Activated naive CD8-positive, alpha-beta T cell (primary cell): ENCODE measurements at regions not wholly inside any gene's neighbourhood (a gene's known extent, or its start where the extent isn't known, plus 50 kb on each side); places are given as distances from the start of the nearest gene placed in this dataset.

Experiments
- H3K27ac Mint-ChIP-seq: one replicate; pipeline ENCODE4 v1.8.0; 2021; ENCODE audit warnings: mixed read lengths
- H3K27me3 Mint-ChIP-seq: one replicate; pipeline ENCODE4 v1.8.0; 2021; ENCODE audit warnings: mixed read lengths
- H3K36me3 Mint-ChIP-seq: one replicate; pipeline ENCODE4 v1.8.0; 2021; ENCODE audit warnings: mixed read lengths
- H3K4me1 Mint-ChIP-seq: one replicate; pipeline ENCODE4 v1.8.0; 2021; ENCODE audit warnings: low read depth, mixed read lengths
- H3K4me3 Mint-ChIP-seq: one replicate; pipeline ENCODE4 v1.8.0; 2021; ENCODE audit warnings: mild to moderate bottlenecking, mixed read lengths
- H3K9me3 Mint-ChIP-seq: one replicate; pipeline ENCODE4 v1.8.0; 2021; ENCODE audit warnings: low read depth, mixed read lengths

GRCh38 chr5:125219710-125220109, 473.3 kb upstream of the ZNF608 start:
- Mint-ChIP-seq H3K4me3 (no peak overlapping the region), H3K4me1 (no peaks in the 10 kb centered on the region), H3K27me3 (no peaks in the 10 kb centered on the region), H3K36me3 (no peaks in the 10 kb centered on the region), H3K9me3 (peaks cover 8% of the 10 kb centered on the region), H3K27ac (no peak overlapping the region)

- H3K4me3 Mint-ChIP-seq, result no peak overlapping the region
- no peaks in the 10 kb centered on the region for H3K4me1 Mint-ChIP-seq
- no peak overlapping the region for H3K27ac Mint-ChIP-seq
- no peaks in the 10 kb centered on the region for H3K27me3 Mint-ChIP-seq
- no peaks in the 10 kb centered on the region for H3K36me3 Mint-ChIP-seq
- peaks cover 8% of the 10 kb centered on the region for H3K9me3 Mint-ChIP-seq
Observed at GRCh38 chr5:125220284-125220683, 473.8 kb upstream of the ZNF608 start.

- Mint-ChIP-seq H3K36me3 (no peaks in the 10 kb centered on the region), H3K27ac (no peak overlapping the region), H3K4me3 (no peak overlapping the region), H3K9me3 (peaks cover 8% of the 10 kb centered on the region), H3K27me3 (no peaks in the 10 kb centered on the region), H3K4me1 (no peaks in the 10 kb centered on the region)
Observed at GRCh38 chr5:125222597-125223240, 476.3 kb upstream of the ZNF608 start.

DNA sequence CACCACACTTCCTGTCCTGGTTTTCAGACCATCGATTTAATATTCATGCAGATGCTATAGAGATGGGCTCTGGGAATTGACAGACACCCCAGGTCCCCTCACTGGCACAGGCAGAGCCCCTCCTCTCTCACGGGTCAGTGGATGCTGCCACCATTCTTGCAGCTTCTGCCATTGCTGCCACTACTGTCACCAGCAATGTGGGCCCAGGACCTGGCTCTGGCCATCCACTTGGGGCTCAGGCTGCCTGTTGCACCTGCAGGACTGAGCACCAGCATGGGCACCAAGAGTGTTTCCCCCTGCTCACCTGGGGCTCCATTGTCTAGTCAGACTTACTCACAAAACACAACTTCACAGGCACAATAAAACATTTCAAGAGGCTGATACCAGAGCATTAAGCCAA, 479.0 kb upstream of the ZNF608 start:
- Mint-ChIP-seq H3K9me3 (peaks cover 10% of the 10 kb centered on the region), H3K27me3 (no peaks in the 10 kb centered on the region), H3K27ac (no peak overlapping the region), H3K36me3 (no peaks in the 10 kb centered on the region), H3K4me3 (no peak overlapping the region), H3K4me1 (no peaks in the 10 kb centered on the region)

DNA sequence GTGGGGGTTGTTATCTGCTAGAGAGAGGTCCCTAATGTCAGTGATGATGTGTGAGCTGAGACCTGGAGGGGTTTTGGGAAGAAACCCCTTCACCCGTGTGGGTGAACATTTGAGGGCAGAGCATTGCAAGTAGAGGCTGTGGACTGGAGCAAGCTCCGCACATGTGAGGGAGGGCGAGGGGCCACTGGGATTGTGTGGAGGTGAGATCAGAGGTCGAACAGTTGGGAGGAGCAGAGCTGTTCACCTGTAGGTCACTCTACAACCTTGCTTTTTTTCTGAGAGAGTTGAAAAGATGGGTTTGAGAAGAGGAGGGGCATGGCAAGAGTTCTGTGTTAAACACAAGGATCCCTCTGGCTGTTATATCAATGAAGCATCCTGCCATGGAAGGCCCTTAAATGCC, 480.4 kb upstream of the ZNF608 start:
- Mint-ChIP-seq H3K4me3 (no peak overlapping the region), H3K27ac (no peak overlapping the region), H3K27me3 (no peaks in the 10 kb centered on the region), H3K36me3 (no peaks in the 10 kb centered on the region), H3K9me3 (peaks cover 6% of the 10 kb centered on the region), H3K4me1 (no peaks in the 10 kb centered on the region)

GRCh38 chr5:125227333-125228095, 481.1 kb upstream of the ZNF608 start:
- H3K4me1 Mint-ChIP-seq, result no peaks in the 10 kb centered on the region
- H3K4me3 Mint-ChIP-seq, result no peak overlapping the region
- no peaks in the 10 kb centered on the region for H3K36me3 Mint-ChIP-seq
- peaks cover 5% of the 10 kb centered on the region for H3K9me3 Mint-ChIP-seq
- no peak overlapping the region for H3K27ac Mint-ChIP-seq
- no peaks in the 10 kb centered on the region for H3K27me3 Mint-ChIP-seq

DNA sequence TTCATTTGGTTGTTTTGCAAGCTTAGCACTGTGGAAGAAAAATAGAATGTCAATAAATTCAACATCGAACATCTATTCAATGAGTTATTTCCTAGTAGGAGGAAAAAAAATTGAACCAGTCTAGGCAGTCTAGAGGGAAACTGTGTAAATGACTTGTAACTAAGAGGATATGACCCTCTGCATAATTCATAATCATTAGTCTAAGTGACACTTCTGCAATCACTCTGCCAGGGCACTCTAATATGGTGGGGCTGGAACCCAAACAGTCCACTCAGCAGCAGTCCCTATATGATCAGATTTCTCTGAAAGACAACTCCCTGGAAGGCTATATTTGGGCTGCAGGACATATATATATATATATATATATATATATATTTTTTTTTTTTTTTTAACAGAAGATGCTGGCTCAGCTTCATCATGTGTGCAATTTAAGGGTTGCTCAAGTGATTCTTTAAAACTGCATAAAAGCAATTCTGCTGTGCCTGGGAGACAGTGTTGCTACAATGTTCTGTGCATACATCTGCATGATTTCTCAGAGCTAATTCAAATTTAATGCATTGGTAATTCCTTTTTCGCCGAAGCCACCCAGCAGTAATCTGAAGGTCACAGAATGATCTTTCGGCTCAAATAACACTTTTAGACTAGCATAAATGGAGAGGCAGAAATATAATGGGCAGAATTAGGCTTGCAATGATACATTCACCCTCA, 482.1 kb upstream of the ZNF608 start:
- Mint-ChIP-seq H3K36me3 (no peaks in the 10 kb centered on the region), H3K4me3 (no peak overlapping the region), H3K9me3 (peaks cover 5% of the 10 kb centered on the region), H3K27me3 (no peaks in the 10 kb centered on the region), H3K4me1 (no peaks in the 10 kb centered on the region), H3K27ac (no peak overlapping the region)

DNA sequence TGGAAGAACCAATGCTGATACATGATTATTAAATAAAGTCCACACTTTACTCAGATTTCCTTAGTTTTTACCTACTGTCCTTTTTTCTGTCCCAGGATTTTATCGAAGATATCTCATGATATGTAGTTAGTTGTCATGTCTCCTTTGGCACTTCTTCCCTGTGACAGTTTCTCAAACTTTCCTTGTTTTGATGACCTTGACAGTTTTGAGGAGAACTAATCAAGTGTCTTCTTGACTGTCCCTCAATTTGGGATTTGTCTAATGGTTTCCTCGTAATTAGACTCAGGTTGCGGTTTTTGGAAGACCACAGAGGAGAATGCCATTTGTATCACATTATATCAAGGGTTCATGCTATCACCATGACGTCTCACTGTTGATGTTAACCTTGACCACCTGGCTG, 483.1 kb upstream of the ZNF608 start:
- H3K36me3 Mint-ChIP-seq, result no peaks in the 10 kb centered on the region
- H3K4me1 Mint-ChIP-seq, result no peaks in the 10 kb centered on the region
- peaks cover 5% of the 10 kb centered on the region for H3K9me3 Mint-ChIP-seq
- H3K27me3 Mint-ChIP-seq, result no peaks in the 10 kb centered on the region
- H3K27ac Mint-ChIP-seq, result no peak overlapping the region
- no peak overlapping the region for H3K4me3 Mint-ChIP-seq

- H3K4me1 Mint-ChIP-seq, result no peaks in the 10 kb centered on the region
- H3K4me3 Mint-ChIP-seq, result no peak overlapping the region
- no peak overlapping the region for H3K27ac Mint-ChIP-seq
- H3K9me3 Mint-ChIP-seq, result peaks cover 5% of the 10 kb centered on the region
- H3K36me3 Mint-ChIP-seq, result no peaks in the 10 kb centered on the region
- no peaks in the 10 kb centered on the region for H3K27me3 Mint-ChIP-seq
Observed at GRCh38 chr5:125232779-125233230, 486.4 kb upstream of the ZNF608 start.

DNA sequence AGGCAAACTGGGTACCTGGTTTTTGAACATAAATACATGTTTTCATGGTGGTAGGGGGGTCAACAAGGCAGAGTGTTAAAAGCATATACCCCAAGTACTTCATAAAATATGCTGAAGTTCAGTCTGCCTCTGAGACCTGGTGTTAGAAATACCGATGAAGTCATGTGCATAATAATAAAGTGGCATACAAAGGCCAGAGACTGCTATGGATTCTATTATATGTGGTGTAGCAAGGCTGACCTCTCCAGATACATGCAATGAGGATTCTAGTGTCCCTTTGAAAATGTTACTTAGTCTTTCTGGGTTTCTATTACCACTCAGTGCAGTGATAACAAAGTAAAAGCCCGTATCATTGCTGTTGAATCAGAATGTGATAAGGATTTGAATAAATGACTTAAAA, 487.5 kb upstream of the ZNF608 start:
- Mint-ChIP-seq H3K9me3 (peaks cover 3% of the 10 kb centered on the region), H3K4me1 (no peaks in the 10 kb centered on the region), H3K27ac (no peak overlapping the region), H3K27me3 (no peaks in the 10 kb centered on the region), H3K36me3 (no peaks in the 10 kb centered on the region), H3K4me3 (no peak overlapping the region)

DNA sequence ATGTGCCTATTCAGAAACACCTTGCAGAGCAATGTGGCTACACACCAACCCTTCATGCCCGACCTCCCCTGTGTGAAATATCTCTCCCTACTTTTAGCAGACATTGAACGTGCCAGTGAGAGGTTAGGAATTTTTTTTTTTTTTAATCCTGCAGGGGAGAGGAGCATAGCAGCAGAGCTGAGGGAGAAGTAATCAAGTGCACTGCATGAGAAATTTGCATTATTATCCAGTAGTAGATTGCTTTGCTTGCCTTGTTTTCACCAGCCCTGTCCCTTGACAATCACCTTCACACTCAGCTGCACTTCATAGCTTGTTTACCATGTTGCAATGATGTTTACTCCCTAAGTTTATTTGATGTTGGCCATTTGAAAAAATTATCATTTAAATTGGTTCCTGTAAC, 489.6 kb upstream of the ZNF608 start:
- Mint-ChIP-seq H3K9me3 (no peaks in the 10 kb centered on the region), H3K36me3 (no peaks in the 10 kb centered on the region), H3K27ac (no peak overlapping the region), H3K4me1 (no peaks in the 10 kb centered on the region), H3K4me3 (no peak overlapping the region), H3K27me3 (no peaks in the 10 kb centered on the region)

DNA sequence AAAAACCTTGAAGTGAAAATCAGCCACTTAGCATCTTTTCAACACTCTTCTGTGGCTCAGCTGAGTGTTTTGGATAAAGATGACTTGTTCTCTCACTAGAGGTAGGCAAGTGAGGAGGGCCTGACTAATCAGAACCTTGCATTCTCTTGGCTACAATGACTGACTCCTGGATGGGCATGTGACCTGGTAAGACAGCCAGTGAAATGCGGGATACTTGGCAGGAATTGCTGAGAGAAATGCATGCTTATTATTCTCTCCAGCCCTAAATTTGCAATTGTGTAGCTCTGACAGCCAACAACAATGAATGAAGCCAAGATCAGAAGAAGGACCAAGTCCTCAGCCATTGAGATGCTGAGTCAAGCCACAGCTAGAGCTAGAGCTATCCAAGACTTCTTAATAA, 490.5 kb upstream of the ZNF608 start:
- Mint-ChIP-seq H3K9me3 (no peaks in the 10 kb centered on the region), H3K4me1 (no peaks in the 10 kb centered on the region), H3K27me3 (no peaks in the 10 kb centered on the region), H3K27ac (no peak overlapping the region), H3K4me3 (no peak overlapping the region), H3K36me3 (no peaks in the 10 kb centered on the region)

- Mint-ChIP-seq H3K27me3 (no peaks in the 10 kb centered on the region), H3K36me3 (no peaks in the 10 kb centered on the region), H3K4me1 (no peaks in the 10 kb centered on the region), H3K4me3 (no peak overlapping the region), H3K9me3 (no peaks in the 10 kb centered on the region), H3K27ac (no peak overlapping the region)
Observed at GRCh38 chr5:125244531-125244930, 498.1 kb upstream of the ZNF608 start.

- no peak overlapping the region for H3K27ac Mint-ChIP-seq
- H3K36me3 Mint-ChIP-seq, result no peaks in the 10 kb centered on the region
- no peaks in the 10 kb centered on the region for H3K9me3 Mint-ChIP-seq
- H3K27me3 Mint-ChIP-seq, result no peaks in the 10 kb centered on the region
- no peaks in the 10 kb centered on the region for H3K4me1 Mint-ChIP-seq
- H3K4me3 Mint-ChIP-seq, result no peak overlapping the region
Observed at GRCh38 chr5:125245216-125245615, 498.8 kb upstream of the ZNF608 start.

DNA sequence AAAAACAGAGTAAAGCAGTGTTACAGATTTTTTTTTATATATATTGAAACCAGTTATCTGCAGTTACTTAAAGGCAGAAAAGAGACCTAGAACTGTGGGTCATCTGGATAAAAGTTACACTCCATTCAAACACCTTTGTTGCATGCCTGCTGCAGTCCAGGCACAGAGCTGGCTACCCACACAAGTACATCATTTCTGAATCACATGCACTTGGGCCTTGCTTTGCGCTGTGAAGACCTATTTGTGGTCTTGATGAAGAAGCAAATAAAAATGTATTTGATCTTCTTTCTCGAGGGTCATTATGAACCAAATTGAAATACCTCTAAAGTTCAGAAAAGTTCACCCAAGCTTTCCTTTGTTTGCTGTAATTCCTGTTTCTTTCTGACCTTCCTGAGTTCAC, 503.0 kb upstream of the ZNF608 start:
- Mint-ChIP-seq H3K4me3 (no peak overlapping the region), H3K27me3 (no peaks in the 10 kb centered on the region), H3K27ac (no peak overlapping the region), H3K9me3 (peaks cover 12% of the 10 kb centered on the region), H3K36me3 (no peaks in the 10 kb centered on the region), H3K4me1 (no peaks in the 10 kb centered on the region)
